ENCODE measurements at regions not wholly inside any gene's neighbourhood (a gene's known extent, or its start where the extent isn't known, plus 50 kb on each side); places are given as distances from the start of the nearest gene placed in this dataset.
"Not testable (repeated sequence)": the region's sequence is repeated elsewhere in the genome, so short reads cannot be mapped to it uniquely, and the experiment has no call there.

GRCh38 chr10:8318429-8318828 lies 263.9 kb downstream of the GATA3 start:
- H3K9ac ChIP-seq (ENCODE audit: low read depth, low read length); H2AK9ac ChIP-seq (replicated peaks; ENCODE audit: low read depth, low read length, poor library complexity); DNase-seq; H2BK20ac ChIP-seq (ENCODE audit: low read depth, low read length); H3K9me3 ChIP-seq (ENCODE audit: control insufficient read depth, insufficient read depth, low read length); H4K20me1 ChIP-seq (ENCODE audit: insufficient read depth, low read length); H2BK15ac ChIP-seq (ENCODE audit: low read depth, low read length); H3K4me3 ChIP-seq (ENCODE audit: insufficient read depth, low read depth, low read length); intact Hi-C loops (cut with micrococcal nuclease); in situ Hi-C loops (cut with MboI; ENCODE audit: low sequenced_read_pairs); BruUV-seq (replicated peaks); ATAC-seq (ENCODE audit: low read depth); H3K4ac ChIP-seq (ENCODE audit: low read depth, low read length); H3K36me3 ChIP-seq (ENCODE audit: control insufficient read depth, insufficient read depth, low read length); H2BK5ac ChIP-seq (ENCODE audit: low read depth, low read length, poor library complexity, severe bottlenecking); H3K18ac ChIP-seq (ENCODE audit: low read depth, low read length); POLR2A ChIA-PET (ENCODE audit: unreplicated experiment); H3K4me2 ChIP-seq (ENCODE audit: low read depth, low read length); H3K27me3 ChIP-seq (ENCODE audit: control insufficient read depth, insufficient read depth, low read length); H2AFZ ChIP-seq (replicated peaks; ENCODE audit: low read length, poor library complexity); H3K56ac ChIP-seq (ENCODE audit: extremely low read depth, insufficient read depth, low read length); CTCF ChIA-PET; H3K4me1 ChIP-seq (ENCODE audit: control insufficient read depth, insufficient read depth, low read length); H4K5ac ChIP-seq (ENCODE audit: low read depth, low read length); H3K14ac ChIP-seq (replicated peaks; ENCODE audit: low read depth, low read length); H4K91ac ChIP-seq (ENCODE audit: insufficient read depth, low read depth, low read length); H3K79me1 ChIP-seq (ENCODE audit: low read depth in 1 of 2, low read length in 2 of 2); H3K9me1 ChIP-seq (ENCODE audit: insufficient read depth, low read length); H2AK5ac ChIP-seq (ENCODE audit: low read depth, low read length); H2BK120ac ChIP-seq (ENCODE audit: low read depth, low read length); H3K27ac ChIP-seq (ENCODE audit: insufficient read depth, low read length); H3K23ac ChIP-seq (ENCODE audit: low read depth, low read length); dilution Hi-C loops (cut with HindIII; ENCODE audit: low sequenced_read_pairs, unreplicated experiment); H4K8ac ChIP-seq (ENCODE audit: low read depth in 2 of 2, low read length in 2 of 2): not testable (repeated sequence)
- no CpG with 5 or more reads among the region's 3 CpGs for WGBS, 2 experiments (ENCODE audit: extremely low coverage in 2 of 2, insufficient read length in 1 of 2)

Measured in IMR-90 (cell line).